ENCODE measurements at regions not wholly inside any gene's neighbourhood (a gene's known extent, or its start where the extent isn't known, plus 50 kb on each side); places are given as distances from the start of the nearest gene placed in this dataset.

- Mint-ChIP-seq H3K4me1 (peaks cover 7% of the 10 kb centered on the region), H3K27ac (no peak overlapping the region), H3K27me3 (ENCODE audit: low read depth, poor library complexity) (no peaks in the 10 kb centered on the region), H3K36me3 (ENCODE audit: low read depth) (no peaks in the 10 kb centered on the region), H3K9me3 (no peaks in the 10 kb centered on the region), H3K4me3 (no peak overlapping the region)
- TF ChIP-seq, protein P1, sequence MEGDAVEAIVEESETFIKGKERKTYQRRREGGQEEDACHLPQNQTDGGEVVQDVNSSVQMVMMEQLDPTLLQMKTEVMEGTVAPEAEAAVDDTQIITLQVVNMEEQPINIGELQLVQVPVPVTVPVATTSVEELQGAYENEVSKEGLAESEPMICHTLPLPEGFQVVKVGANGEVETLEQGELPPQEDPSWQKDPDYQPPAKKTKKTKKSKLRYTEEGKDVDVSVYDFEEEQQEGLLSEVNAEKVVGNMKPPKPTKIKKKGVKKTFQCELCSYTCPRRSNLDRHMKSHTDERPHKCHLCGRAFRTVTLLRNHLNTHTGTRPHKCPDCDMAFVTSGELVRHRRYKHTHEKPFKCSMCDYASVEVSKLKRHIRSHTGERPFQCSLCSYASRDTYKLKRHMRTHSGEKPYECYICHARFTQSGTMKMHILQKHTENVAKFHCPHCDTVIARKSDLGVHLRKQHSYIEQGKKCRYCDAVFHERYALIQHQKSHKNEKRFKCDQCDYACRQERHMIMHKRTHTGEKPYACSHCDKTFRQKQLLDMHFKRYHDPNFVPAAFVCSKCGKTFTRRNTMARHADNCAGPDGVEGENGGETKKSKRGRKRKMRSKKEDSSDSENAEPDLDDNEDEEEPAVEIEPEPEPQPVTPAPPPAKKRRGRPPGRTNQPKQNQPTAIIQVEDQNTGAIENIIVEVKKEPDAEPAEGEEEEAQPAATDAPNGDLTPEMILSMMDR (IDR thresholded peaks at IDR 0.05), result no peak
- no peak for DNase-seq
Measured at GRCh38 chr13:68026077-68026476, 795.9 kb upstream of the PCDH9 start.

DNA sequence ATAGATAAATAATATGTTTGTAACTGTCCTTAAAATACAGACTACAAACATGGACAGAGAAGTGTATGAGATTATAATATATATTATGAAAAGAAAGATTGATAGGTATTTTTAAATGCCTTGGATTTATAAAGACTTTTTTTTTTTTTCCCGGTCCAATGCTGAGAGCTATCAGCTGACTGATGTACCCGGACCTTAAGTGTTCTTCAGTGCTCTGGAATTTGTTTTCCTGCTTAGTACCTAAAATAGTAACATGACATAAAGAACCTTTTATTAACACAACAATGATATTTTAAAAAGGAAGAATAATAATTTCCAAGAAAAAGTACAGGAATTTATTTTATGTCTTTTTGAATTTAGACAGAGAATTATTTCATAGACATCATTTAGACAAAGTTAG is 795.5 kb upstream of the PCDH9 start:
- Mint-ChIP-seq H3K9me3 (no peaks in the 10 kb centered on the region), H3K36me3 (ENCODE audit: low read depth) (no peaks in the 10 kb centered on the region), H3K27ac (no peak overlapping the region), H3K27me3 (ENCODE audit: low read depth, poor library complexity) (no peaks in the 10 kb centered on the region), H3K4me1 (peaks cover 7% of the 10 kb centered on the region), H3K4me3 (no peak overlapping the region)
- no peak for DNase-seq
- TF ChIP-seq, protein P1 (IDR thresholded peaks at IDR 0.05), result no peak

DNA sequence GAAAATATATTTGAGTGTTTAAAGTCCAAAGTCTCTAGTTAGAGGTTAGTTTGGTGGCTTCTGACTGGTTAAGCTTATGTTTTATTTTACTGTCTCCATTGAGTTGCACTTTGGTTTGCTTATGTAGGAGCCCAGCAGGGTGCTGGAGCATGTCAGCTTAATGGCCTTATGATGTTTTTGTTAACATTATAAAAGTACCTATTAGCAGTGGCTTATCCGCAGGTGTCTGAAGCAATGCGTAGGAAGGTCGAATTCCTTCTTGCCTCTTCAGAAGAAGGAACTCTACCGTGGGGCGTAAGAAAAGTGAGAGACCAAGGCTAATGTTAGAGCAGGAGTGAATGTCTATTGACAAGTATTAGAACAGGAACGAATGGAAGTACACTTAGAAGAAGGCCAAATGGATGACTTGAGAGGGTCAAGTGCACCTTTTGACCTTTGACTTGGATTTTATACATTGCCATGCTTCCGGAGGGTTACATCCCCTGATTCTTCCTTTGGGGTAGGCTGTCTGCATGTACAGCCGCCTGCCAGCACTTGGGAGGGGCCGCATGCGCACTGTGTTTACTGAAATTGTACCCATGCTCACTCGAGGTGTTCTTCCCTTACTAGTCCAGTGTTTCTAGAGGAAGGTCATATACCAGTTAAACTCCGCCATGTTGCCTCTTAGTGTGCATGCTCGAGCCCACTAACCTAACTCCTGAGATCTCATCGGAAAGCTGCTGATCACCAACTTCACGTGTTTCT is 793.9 kb upstream of the PCDH9 start:
- no peaks in the 10 kb centered on the region for H3K27me3 Mint-ChIP-seq (ENCODE audit: low read depth, poor library complexity)
- no peak overlapping the region for H3K27ac Mint-ChIP-seq
- H3K36me3 Mint-ChIP-seq (ENCODE audit: low read depth), result no peaks in the 10 kb centered on the region
- DNase-seq, result no peak
- peaks cover 7% of the 10 kb centered on the region for H3K4me1 Mint-ChIP-seq
- H3K4me3 Mint-ChIP-seq, result no peak overlapping the region
- no peaks in the 10 kb centered on the region for H3K9me3 Mint-ChIP-seq
- TF ChIP-seq, protein P1 (IDR thresholded peaks at IDR 0.05), result no peak

DNA sequence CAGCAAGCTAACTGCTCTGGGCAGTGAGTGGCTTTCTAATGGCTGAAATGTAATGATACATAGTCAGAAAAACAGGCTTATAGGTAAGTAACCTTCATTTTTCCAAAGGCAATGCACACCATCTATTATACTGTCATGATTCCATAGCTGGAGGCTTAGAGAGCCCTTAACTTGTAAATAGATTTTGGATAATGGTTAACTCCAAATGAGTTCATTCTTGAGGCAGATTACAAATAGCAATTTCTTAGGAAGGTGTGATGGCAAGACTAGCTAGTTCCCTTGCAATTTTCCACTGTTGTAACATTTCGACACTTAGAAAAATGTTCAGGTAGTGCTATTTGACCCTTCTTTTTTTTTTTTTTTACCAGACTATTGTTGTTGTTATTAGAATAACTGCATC is 789.8 kb upstream of the PCDH9 start:
- DNase-seq, result no peak
- Mint-ChIP-seq H3K36me3 (ENCODE audit: low read depth) (no peaks in the 10 kb centered on the region), H3K27me3 (ENCODE audit: low read depth, poor library complexity) (no peaks in the 10 kb centered on the region), H3K4me1 (peaks cover 7% of the 10 kb centered on the region), H3K9me3 (no peaks in the 10 kb centered on the region), H3K4me3 (no peak overlapping the region), H3K27ac (no peak overlapping the region)
- TF ChIP-seq, protein P1 (IDR thresholded peaks at IDR 0.05), result no peak

- no peaks in the 10 kb centered on the region for H3K4me1 Mint-ChIP-seq
- H3K9me3 Mint-ChIP-seq, result no peaks in the 10 kb centered on the region
- H3K27ac Mint-ChIP-seq, result no peak overlapping the region
- TF ChIP-seq, protein P1 (IDR thresholded peaks at IDR 0.05), result no peak
- H3K27me3 Mint-ChIP-seq (ENCODE audit: low read depth, poor library complexity), result no peaks in the 10 kb centered on the region
- no peak overlapping the region for H3K4me3 Mint-ChIP-seq
- H3K36me3 Mint-ChIP-seq (ENCODE audit: low read depth), result no peaks in the 10 kb centered on the region
- DNase-seq, result no peak
Measured at GRCh38 chr13:68009546-68009945, 779.4 kb upstream of the PCDH9 start.

- no peaks in the 10 kb centered on the region for H3K9me3 Mint-ChIP-seq
- H3K36me3 Mint-ChIP-seq (ENCODE audit: low read depth), result no peaks in the 10 kb centered on the region
- DNase-seq, result no peak
- TF ChIP-seq, protein P1 (IDR thresholded peaks at IDR 0.05), result no peak
- H3K4me3 Mint-ChIP-seq, result no peak overlapping the region
- no peaks in the 10 kb centered on the region for H3K27me3 Mint-ChIP-seq (ENCODE audit: low read depth, poor library complexity)
- no peak overlapping the region for H3K27ac Mint-ChIP-seq
- H3K4me1 Mint-ChIP-seq, result no peaks in the 10 kb centered on the region
Measured at GRCh38 chr13:68007576-68007975, 777.4 kb upstream of the PCDH9 start.

Data from nephron progenitor cell (in vitro differentiated cells).